GM23338 (cell line): ENCODE measurements at regions not wholly inside any gene's neighbourhood (a gene's known extent, or its start where the extent isn't known, plus 50 kb on each side); places are given as distances from the start of the nearest gene placed in this dataset.

Experiments used
- ATAC-seq: fragments of 200-7000 bp; cut with Tn5 transposase; 3 replicates; pipeline ENCODE4 v1.9.1; 2020
- DNase-seq: peaks from one replicate; pipeline ENCODE4 v3.0.0-alpha.2; 2015; ENCODE audit warnings: low spot score
- H2AFZ ChIP-seq: fragments of 200-600 bp; sonication (generic); 2 replicates; pipeline ENCODE4 v1.8.0; 2016; ENCODE audit warnings: antibody characterized with exemption, mild to moderate bottlenecking, moderate library complexity
- H3F3A ChIP-seq: fragments of 200-600 bp; sonication (generic); replicated peaks from 2 replicates; pipeline ENCODE4 v1.8.0; 2017; ENCODE audit warnings: antibody characterized with exemption, mixed run types, low read depth
- H3K27ac ChIP-seq: fragments of 200-600 bp; sonication (generic); 2 replicates; pipeline ENCODE4 v1.6.1; 2016; ENCODE audit warnings: low read depth
- H3K27me3 ChIP-seq: fragments of 200-600 bp; sonication (generic); 2 replicates; pipeline ENCODE4 v1.8.0; 2016; ENCODE audit warnings: mild to moderate bottlenecking, mixed run types, moderate library complexity; ENCODE audit not compliant: insufficient read depth
- H3K36me3 ChIP-seq: fragments of 200-600 bp; sonication (generic); 2 replicates; pipeline ENCODE4 v1.8.0; 2016; ENCODE audit warnings: mild to moderate bottlenecking; ENCODE audit not compliant: insufficient read depth
- H3K4me1 ChIP-seq: fragments of 200-600 bp; sonication (generic); 2 replicates; pipeline ENCODE4 v1.8.0; 2016; ENCODE audit warnings: mild to moderate bottlenecking, moderate library complexity; ENCODE audit not compliant: insufficient read depth
- H3K4me2 ChIP-seq: fragments of 200-600 bp; sonication (generic); 2 replicates; pipeline ENCODE4 v1.7.1; 2017; ENCODE audit warnings: mixed run types
- H3K4me3 ChIP-seq: fragments of 200-600 bp; sonication (generic); 2 replicates; pipeline ENCODE4 v1.6.1; 2016; ENCODE audit warnings: mixed run types
- H3K79me2 ChIP-seq: fragments of 200-600 bp; sonication (generic); replicated peaks from 2 replicates; pipeline ENCODE4 v1.8.0; 2017; ENCODE audit warnings: mild to moderate bottlenecking; ENCODE audit not compliant: insufficient read depth
- H3K9me2 ChIP-seq: fragments of 200-600 bp; sonication (generic); 2 replicates; pipeline ENCODE4 v1.8.0; 2017; ENCODE audit not compliant: insufficient read depth
- H4K20me1 ChIP-seq: fragments of 200-600 bp; sonication (generic); replicated peaks from 2 replicates; pipeline ENCODE4 v1.8.0; 2017; ENCODE audit warnings: mild to moderate bottlenecking; ENCODE audit not compliant: insufficient read depth
- H3K27ac Mint-ChIP-seq: 2 replicates; pipeline ENCODE4 v1.8.0; 2020; ENCODE audit warnings: inconsistent platforms, mild to moderate bottlenecking, moderate library complexity, mixed read lengths
- H3K27me3 Mint-ChIP-seq: 3 replicates; pipeline ENCODE4 v1.8.0; 2022; ENCODE audit warnings: low read depth, mild to moderate bottlenecking, moderate library complexity, mixed read lengths, inconsistent platforms; ENCODE audit not compliant: insufficient read depth, poor library complexity
- H3K36me3 Mint-ChIP-seq: 3 replicates; pipeline ENCODE4 v1.8.0; 2021; ENCODE audit warnings: low read depth, mild to moderate bottlenecking, inconsistent platforms, moderate library complexity, mixed read lengths
- H3K4me1 Mint-ChIP-seq: 3 replicates; pipeline ENCODE4 v1.8.0; 2020; ENCODE audit warnings: mild to moderate bottlenecking, inconsistent platforms, mixed read lengths
- H3K4me3 Mint-ChIP-seq: 3 replicates; pipeline ENCODE4 v1.8.0; 2021; ENCODE audit warnings: moderate library complexity, mild to moderate bottlenecking, inconsistent platforms, mixed read lengths
- H3K9me3 Mint-ChIP-seq: 3 replicates; pipeline ENCODE4 v1.8.0; 2020; ENCODE audit warnings: moderate library complexity, mild to moderate bottlenecking, inconsistent platforms, mixed read lengths
- CREB1 ChIP-seq: fragments of 250-450 bp; sonication (Bioruptor Pico); IDR thresholded peaks from 2 replicates; pipeline ENCODE4 v1.5.0; 2020; ENCODE audit warnings: low read depth, mild to moderate bottlenecking, moderate library complexity
- EZH2 ChIP-seq: fragments of 200-600 bp; sonication (generic); IDR thresholded peaks from one replicate; pipeline ENCODE4 v1.8.0; 2017; ENCODE audit warnings: antibody characterized with exemption, mild to moderate bottlenecking, low read depth; ENCODE audit not compliant: unreplicated experiment
- EZH2phosphoT487 ChIP-seq: fragments of 200-600 bp; sonication (generic); IDR thresholded peaks from one replicate; pipeline ENCODE4 v1.8.1; 2018; ENCODE audit warnings: antibody characterized with exemption; ENCODE audit not compliant: unreplicated experiment
- JUNB ChIP-seq: IDR thresholded peaks from one replicate; pipeline ENCODE4 v1.6.1; 2016; ENCODE audit warnings: antibody characterized with exemption; ENCODE audit not compliant: unreplicated experiment
- NANOG ChIP-seq: IDR thresholded peaks from 2 replicates; pipeline ENCODE4 v1.6.1; 2016; ENCODE audit warnings: antibody characterized with exemption, borderline replicate concordance
- STAT1 ChIP-seq: IDR thresholded peaks from one replicate; pipeline ENCODE4 v1.6.1; 2016; ENCODE audit warnings: antibody characterized with exemption; ENCODE audit not compliant: unreplicated experiment
- ZNF114 ChIP-seq: fragments of 250-450 bp; sonication (Bioruptor Pico); IDR thresholded peaks from 2 replicates; pipeline ENCODE4 v1.5.0; 2020; ENCODE audit warnings: mild to moderate bottlenecking, moderate library complexity
- ZNF331 ChIP-seq: fragments of 250-450 bp; sonication (Bioruptor Pico); IDR thresholded peaks from 2 replicates; pipeline ENCODE4 v1.5.0; 2020; ENCODE audit warnings: low read depth, mild to moderate bottlenecking, moderate library complexity
- TF ChIP-seq, protein P1 (sequence below): IDR thresholded peaks from one replicate; pipeline ENCODE4 v1.6.1; 2018; ENCODE audit warnings: antibody characterized with exemption; ENCODE audit not compliant: unreplicated experiment
- TF ChIP-seq, protein P2 (sequence below), 2 experiments: fragments of 200-600 bp in 1 of 2; sonication (generic) in 1 of 2; conservative IDR thresholded peaks; 2 replicates each; pipeline versions ENCODE4 v1.5.1 to v1.6.1; 2016 to 2017; ENCODE audit warnings: antibody characterized with exemption in 2 of 2, low read depth in 2 of 2, mild to moderate bottlenecking in 2 of 2, moderate library complexity in 1 of 2
- TF ChIP-seq, protein P3 (sequence below): IDR thresholded peaks from 2 replicates; pipeline ENCODE4 v1.6.1; 2016; ENCODE audit warnings: antibody characterized with exemption
- TF ChIP-seq, protein P4 (sequence below): fragments of 250-450 bp; sonication (Bioruptor Pico); IDR thresholded peaks from 2 replicates; pipeline ENCODE4 v1.5.0; 2020; ENCODE audit warnings: mild to moderate bottlenecking, moderate library complexity

DNA sequence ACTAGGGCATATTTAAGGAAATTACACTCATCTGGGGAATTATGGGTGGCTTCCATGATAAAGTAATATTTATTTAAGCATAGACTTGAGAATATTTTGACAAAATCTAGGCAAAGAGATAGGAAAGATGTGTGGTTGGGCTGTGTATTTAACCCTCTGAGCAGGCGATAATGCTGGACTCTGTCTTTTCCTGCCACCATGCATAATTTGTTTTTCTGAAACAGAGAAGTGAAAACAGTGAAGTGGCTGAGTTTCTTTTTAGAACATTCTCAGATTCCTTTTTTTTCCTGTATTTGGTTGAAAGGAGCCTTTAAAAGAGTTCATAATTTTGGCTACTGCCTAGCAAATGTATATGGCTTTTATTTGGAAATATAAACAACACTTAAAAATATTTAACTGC, 104.8 kb upstream of the CDH19 start:
- H3K36me3 Mint-ChIP-seq, result no peaks in the 10 kb centered on the region
- no peak for ATAC-seq
- no peaks in the 10 kb centered on the region for H3K9me3 Mint-ChIP-seq
- no peak overlapping the region for H3K4me3 Mint-ChIP-seq
- Histone ChIP-seq H2AFZ (no peak overlapping the region), H3K4me1 (no peaks in the 10 kb centered on the region), H3F3A (no peaks in the 10 kb centered on the region), H3K79me2 (no peaks in the 10 kb centered on the region), H3K4me3 (no peak overlapping the region), H3K4me2 (no peak overlapping the region), H3K27me3 (no peaks in the 10 kb centered on the region), H3K9me2 (0 out of 2 replicates have a peak, but pooled peaks cover under 1% of the 10 kb centered on the region), H4K20me1 (no peaks in the 10 kb centered on the region), H3K36me3 (no peaks in the 10 kb centered on the region), H3K27ac (no peak overlapping the region)
- no peaks in the 10 kb centered on the region for H3K27me3 Mint-ChIP-seq
- H3K4me1 Mint-ChIP-seq, result no peaks in the 10 kb centered on the region
- no peak overlapping the region for H3K27ac Mint-ChIP-seq
- TF ChIP-seq, protein P1, sequence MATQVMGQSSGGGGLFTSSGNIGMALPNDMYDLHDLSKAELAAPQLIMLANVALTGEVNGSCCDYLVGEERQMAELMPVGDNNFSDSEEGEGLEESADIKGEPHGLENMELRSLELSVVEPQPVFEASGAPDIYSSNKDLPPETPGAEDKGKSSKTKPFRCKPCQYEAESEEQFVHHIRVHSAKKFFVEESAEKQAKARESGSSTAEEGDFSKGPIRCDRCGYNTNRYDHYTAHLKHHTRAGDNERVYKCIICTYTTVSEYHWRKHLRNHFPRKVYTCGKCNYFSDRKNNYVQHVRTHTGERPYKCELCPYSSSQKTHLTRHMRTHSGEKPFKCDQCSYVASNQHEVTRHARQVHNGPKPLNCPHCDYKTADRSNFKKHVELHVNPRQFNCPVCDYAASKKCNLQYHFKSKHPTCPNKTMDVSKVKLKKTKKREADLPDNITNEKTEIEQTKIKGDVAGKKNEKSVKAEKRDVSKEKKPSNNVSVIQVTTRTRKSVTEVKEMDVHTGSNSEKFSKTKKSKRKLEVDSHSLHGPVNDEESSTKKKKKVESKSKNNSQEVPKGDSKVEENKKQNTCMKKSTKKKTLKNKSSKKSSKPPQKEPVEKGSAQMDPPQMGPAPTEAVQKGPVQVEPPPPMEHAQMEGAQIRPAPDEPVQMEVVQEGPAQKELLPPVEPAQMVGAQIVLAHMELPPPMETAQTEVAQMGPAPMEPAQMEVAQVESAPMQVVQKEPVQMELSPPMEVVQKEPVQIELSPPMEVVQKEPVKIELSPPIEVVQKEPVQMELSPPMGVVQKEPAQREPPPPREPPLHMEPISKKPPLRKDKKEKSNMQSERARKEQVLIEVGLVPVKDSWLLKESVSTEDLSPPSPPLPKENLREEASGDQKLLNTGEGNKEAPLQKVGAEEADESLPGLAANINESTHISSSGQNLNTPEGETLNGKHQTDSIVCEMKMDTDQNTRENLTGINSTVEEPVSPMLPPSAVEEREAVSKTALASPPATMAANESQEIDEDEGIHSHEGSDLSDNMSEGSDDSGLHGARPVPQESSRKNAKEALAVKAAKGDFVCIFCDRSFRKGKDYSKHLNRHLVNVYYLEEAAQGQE, result no peak
- TF ChIP-seq, protein P2, sequence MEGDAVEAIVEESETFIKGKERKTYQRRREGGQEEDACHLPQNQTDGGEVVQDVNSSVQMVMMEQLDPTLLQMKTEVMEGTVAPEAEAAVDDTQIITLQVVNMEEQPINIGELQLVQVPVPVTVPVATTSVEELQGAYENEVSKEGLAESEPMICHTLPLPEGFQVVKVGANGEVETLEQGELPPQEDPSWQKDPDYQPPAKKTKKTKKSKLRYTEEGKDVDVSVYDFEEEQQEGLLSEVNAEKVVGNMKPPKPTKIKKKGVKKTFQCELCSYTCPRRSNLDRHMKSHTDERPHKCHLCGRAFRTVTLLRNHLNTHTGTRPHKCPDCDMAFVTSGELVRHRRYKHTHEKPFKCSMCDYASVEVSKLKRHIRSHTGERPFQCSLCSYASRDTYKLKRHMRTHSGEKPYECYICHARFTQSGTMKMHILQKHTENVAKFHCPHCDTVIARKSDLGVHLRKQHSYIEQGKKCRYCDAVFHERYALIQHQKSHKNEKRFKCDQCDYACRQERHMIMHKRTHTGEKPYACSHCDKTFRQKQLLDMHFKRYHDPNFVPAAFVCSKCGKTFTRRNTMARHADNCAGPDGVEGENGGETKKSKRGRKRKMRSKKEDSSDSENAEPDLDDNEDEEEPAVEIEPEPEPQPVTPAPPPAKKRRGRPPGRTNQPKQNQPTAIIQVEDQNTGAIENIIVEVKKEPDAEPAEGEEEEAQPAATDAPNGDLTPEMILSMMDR (conservative IDR thresholded peaks at IDR 0.05; ENCODE audit: low read depth in 2 of 2), result no peak
- TF ChIP-seq JUNB (no peak), EZH2phosphoT487 (no peak), ZNF331 (no peak), EZH2 (no peak), CREB1 (no peak), STAT1 (no peak), NANOG (no peak), ZNF114 (no peak)
- TF ChIP-seq, protein P3, sequence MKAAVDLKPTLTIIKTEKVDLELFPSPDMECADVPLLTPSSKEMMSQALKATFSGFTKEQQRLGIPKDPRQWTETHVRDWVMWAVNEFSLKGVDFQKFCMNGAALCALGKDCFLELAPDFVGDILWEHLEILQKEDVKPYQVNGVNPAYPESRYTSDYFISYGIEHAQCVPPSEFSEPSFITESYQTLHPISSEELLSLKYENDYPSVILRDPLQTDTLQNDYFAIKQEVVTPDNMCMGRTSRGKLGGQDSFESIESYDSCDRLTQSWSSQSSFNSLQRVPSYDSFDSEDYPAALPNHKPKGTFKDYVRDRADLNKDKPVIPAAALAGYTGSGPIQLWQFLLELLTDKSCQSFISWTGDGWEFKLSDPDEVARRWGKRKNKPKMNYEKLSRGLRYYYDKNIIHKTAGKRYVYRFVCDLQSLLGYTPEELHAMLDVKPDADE, result no peak
- TF ChIP-seq, protein P4, sequence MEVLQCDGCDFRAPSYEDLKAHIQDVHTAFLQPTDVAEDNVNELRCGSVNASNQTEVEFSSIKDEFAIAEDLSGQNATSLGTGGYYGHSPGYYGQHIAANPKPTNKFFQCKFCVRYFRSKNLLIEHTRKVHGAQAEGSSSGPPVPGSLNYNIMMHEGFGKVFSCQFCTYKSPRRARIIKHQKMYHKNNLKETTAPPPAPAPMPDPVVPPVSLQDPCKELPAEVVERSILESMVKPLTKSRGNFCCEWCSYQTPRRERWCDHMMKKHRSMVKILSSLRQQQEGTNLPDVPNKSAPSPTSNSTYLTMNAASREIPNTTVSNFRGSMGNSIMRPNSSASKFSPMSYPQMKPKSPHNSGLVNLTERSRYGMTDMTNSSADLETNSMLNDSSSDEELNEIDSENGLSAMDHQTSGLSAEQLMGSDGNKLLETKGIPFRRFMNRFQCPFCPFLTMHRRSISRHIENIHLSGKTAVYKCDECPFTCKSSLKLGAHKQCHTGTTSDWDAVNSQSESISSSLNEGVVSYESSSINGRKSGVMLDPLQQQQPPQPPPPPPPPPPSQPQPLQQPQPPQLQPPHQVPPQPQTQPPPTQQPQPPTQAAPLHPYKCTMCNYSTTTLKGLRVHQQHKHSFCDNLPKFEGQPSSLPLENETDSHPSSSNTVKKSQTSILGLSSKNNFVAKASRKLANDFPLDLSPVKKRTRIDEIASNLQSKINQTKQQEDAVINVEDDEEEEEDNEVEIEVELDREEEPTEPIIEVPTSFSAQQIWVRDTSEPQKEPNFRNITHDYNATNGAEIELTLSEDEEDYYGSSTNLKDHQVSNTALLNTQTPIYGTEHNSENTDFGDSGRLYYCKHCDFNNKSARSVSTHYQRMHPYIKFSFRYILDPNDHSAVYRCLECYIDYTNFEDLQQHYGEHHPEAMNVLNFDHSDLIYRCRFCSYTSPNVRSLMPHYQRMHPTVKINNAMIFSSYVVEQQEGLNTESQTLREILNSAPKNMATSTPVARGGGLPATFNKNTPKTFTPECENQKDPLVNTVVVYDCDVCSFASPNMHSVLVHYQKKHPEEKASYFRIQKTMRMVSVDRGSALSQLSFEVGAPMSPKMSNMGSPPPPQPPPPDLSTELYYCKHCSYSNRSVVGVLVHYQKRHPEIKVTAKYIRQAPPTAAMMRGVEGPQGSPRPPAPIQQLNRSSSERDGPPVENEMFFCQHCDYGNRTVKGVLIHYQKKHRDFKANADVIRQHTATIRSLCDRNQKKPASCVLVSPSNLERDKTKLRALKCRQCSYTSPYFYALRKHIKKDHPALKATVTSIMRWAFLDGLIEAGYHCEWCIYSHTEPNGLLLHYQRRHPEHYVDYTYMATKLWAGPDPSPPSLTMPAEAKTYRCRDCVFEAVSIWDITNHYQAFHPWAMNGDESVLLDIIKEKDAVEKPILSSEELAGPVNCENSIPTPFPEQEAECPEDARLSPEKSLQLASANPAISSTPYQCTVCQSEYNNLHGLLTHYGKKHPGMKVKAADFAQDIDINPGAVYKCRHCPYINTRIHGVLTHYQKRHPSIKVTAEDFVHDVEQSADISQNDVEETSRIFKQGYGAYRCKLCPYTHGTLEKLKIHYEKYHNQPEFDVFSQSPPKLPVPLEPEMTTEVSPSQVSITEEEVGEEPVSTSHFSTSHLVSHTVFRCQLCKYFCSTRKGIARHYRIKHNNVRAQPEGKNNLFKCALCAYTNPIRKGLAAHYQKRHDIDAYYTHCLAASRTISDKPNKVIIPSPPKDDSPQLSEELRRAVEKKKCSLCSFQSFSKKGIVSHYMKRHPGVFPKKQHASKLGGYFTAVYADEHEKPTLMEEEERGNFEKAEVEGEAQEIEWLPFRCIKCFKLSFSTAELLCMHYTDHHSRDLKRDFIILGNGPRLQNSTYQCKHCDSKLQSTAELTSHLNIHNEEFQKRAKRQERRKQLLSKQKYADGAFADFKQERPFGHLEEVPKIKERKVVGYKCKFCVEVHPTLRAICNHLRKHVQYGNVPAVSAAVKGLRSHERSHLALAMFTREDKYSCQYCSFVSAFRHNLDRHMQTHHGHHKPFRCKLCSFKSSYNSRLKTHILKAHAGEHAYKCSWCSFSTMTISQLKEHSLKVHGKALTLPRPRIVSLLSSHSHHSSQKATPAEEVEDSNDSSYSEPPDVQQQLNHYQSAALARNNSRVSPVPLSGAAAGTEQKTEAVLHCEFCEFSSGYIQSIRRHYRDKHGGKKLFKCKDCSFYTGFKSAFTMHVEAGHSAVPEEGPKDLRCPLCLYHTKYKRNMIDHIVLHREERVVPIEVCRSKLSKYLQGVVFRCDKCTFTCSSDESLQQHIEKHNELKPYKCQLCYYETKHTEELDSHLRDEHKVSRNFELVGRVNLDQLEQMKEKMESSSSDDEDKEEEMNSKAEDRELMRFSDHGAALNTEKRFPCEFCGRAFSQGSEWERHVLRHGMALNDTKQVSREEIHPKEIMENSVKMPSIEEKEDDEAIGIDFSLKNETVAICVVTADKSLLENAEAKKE (CRISPR knock-in tag), result no peak
- DNase-seq, result no peak
